PFSK-1 (cell line): ENCODE measurements at regions not wholly inside any gene's neighbourhood (a gene's known extent, or its start where the extent isn't known, plus 50 kb on each side); places are given as distances from the start of the nearest gene placed in this dataset.

ENCODE experiments used
- FOXP2 ChIP-seq: optimal IDR thresholded peaks from 2 replicates; pipeline ENCODE3; 2011; ENCODE audit warnings: borderline replicate concordance, control low read depth, inconsistent platforms; ENCODE audit not compliant: insufficient read depth; ENCODE audit errors: extremely low read length, extremely low read depth
- POLR2AphosphoS5 ChIP-seq: IDR thresholded peaks from 2 replicates; pipeline ENCODE4 v1.6.1; 2012; ENCODE audit warnings: low read depth, mild to moderate bottlenecking, control low read depth, low read length, moderate library complexity
- SIN3A ChIP-seq: IDR thresholded peaks from 2 replicates; pipeline ENCODE4 v1.6.1; 2012; ENCODE audit warnings: mild to moderate bottlenecking, low read length, moderate library complexity, borderline replicate concordance; ENCODE audit not compliant: insufficient read depth
- TAF1 ChIP-seq: IDR thresholded peaks from 2 replicates; pipeline ENCODE4 v1.6.1; 2012; ENCODE audit warnings: low read length, control low read depth, borderline replicate concordance; ENCODE audit not compliant: insufficient read depth
- TF ChIP-seq, protein P1 (sequence below), 2 experiments: IDR thresholded peaks; 2 replicates each; pipeline versions ENCODE4 v1.6.1 to v1.8.0; 2011 to 2012; ENCODE audit warnings: low read depth in 2 of 2, low read length in 2 of 2, control low read depth in 1 of 2, inconsistent platforms in 1 of 2, mild to moderate bottlenecking in 1 of 2, moderate library complexity in 1 of 2; ENCODE audit not compliant: insufficient read depth in 1 of 2

DNA sequence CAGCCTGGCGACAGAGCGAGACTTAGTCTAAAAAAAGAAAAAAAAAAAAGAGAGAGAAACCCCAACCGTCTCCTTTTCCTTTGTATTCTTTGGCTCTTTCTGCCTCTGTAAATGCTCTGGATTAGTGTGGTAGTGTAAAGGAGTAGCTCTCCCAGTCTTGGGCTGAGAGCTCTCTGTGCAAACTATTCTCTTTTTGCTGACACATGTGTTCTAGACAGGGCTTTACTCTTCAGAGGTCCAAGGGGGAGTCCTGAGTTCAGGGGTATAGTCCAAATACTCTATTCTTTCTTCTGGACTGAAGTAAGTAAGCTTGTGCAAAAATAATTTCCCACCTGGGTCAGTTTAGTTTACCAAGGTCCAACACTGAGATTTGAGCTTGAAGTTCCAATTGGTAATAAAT is 183.8 kb upstream of the KCNK2 start:
- TF ChIP-seq FOXP2 (no peak), TAF1 (no peak), POLR2AphosphoS5 (no peak), SIN3A (no peak)
- TF ChIP-seq, protein P1, sequence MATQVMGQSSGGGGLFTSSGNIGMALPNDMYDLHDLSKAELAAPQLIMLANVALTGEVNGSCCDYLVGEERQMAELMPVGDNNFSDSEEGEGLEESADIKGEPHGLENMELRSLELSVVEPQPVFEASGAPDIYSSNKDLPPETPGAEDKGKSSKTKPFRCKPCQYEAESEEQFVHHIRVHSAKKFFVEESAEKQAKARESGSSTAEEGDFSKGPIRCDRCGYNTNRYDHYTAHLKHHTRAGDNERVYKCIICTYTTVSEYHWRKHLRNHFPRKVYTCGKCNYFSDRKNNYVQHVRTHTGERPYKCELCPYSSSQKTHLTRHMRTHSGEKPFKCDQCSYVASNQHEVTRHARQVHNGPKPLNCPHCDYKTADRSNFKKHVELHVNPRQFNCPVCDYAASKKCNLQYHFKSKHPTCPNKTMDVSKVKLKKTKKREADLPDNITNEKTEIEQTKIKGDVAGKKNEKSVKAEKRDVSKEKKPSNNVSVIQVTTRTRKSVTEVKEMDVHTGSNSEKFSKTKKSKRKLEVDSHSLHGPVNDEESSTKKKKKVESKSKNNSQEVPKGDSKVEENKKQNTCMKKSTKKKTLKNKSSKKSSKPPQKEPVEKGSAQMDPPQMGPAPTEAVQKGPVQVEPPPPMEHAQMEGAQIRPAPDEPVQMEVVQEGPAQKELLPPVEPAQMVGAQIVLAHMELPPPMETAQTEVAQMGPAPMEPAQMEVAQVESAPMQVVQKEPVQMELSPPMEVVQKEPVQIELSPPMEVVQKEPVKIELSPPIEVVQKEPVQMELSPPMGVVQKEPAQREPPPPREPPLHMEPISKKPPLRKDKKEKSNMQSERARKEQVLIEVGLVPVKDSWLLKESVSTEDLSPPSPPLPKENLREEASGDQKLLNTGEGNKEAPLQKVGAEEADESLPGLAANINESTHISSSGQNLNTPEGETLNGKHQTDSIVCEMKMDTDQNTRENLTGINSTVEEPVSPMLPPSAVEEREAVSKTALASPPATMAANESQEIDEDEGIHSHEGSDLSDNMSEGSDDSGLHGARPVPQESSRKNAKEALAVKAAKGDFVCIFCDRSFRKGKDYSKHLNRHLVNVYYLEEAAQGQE (IDR thresholded peaks at IDR 0.05; ENCODE audit: insufficient read depth in 1 of 2, low read depth in 2 of 2, low read length in 2 of 2) = no peak

DNA sequence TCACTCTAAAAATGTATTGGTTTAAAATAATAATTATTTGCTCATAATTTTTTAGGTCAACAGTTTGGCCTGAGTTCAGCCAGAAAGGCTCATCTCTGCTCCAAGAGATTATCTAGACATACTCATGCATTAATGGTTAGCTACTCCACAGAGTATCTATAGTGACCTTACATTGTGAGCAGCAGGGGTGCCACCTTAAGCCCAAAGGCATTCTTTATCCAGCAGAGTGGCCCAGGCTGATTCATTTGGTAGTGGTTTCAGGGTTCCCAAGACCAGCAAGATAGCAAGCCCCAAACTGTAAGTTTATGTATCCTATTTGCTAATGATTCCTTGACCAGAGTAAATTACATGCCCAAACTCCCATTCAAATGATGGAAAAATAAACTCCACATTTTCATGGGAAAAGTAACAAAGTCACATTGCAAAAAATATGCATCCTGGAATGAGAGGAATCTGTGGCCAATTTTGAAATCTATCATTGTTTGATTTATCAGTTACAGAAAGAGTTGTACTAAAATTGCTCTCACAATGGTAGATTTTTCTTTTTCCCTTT is 182.6 kb upstream of the KCNK2 start:
- TF ChIP-seq FOXP2 (no peak), SIN3A (no peak), POLR2AphosphoS5 (no peak), TAF1 (no peak)
- TF ChIP-seq, protein P1 (IDR thresholded peaks at IDR 0.05; ENCODE audit: insufficient read depth in 1 of 2, low read depth in 2 of 2, low read length in 2 of 2) = no peak

DNA sequence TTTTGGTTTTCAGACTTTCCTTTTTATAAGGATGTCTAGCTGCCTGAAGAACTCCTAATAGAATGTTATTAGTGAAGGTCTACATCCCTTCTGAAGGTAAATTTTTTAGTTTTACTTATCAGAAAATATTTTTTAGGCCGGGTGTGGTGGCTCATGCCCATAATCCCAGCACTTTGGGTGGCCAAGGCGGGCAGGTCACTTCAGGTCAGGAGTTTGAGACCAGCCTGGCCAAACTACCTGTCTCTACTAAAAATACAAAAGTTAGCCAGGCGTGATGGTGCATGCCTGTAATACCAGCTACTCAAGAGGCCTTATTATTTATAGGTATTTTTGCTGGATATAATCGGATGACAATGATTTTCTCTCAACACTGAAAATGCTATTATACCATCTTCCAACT is 181.9 kb upstream of the KCNK2 start:
- no peak for TF ChIP-seq FOXP2
- no peak for TF ChIP-seq SIN3A
- no peak for TF ChIP-seq TAF1
- TF ChIP-seq, protein P1 (IDR thresholded peaks at IDR 0.05; ENCODE audit: insufficient read depth in 1 of 2, low read depth in 2 of 2, low read length in 2 of 2) = no peak
- TF ChIP-seq POLR2AphosphoS5 = no peak

DNA sequence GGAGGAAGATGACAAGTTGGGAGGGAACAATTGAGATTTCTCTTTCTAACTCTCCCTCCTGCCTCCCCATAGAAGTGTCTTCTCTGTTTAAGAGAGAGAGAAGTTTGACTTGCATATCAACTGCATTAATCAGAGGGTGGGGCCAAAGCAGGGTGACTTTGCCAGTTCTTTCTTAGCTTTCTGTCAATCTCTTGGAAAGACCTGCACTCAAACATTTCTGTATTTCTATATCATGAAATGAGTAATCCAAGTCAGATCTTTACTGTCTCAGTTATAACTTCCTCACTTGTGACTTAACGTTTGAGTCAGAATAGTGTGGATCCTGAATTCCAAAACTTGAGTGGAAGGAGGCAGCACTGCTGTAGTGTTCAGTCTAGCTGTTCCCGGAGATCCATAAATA is 180.8 kb upstream of the KCNK2 start:
- TF ChIP-seq, protein P1 (IDR thresholded peaks at IDR 0.05; ENCODE audit: insufficient read depth in 1 of 2, low read depth in 2 of 2, low read length in 2 of 2) = no peak
- TF ChIP-seq SIN3A (no peak), POLR2AphosphoS5 (no peak), TAF1 (no peak)
